ENCODE measurements at regions not wholly inside any gene's neighbourhood (a gene's known extent, or its start where the extent isn't known, plus 50 kb on each side); places are given as distances from the start of the nearest gene placed in this dataset.

DNA sequence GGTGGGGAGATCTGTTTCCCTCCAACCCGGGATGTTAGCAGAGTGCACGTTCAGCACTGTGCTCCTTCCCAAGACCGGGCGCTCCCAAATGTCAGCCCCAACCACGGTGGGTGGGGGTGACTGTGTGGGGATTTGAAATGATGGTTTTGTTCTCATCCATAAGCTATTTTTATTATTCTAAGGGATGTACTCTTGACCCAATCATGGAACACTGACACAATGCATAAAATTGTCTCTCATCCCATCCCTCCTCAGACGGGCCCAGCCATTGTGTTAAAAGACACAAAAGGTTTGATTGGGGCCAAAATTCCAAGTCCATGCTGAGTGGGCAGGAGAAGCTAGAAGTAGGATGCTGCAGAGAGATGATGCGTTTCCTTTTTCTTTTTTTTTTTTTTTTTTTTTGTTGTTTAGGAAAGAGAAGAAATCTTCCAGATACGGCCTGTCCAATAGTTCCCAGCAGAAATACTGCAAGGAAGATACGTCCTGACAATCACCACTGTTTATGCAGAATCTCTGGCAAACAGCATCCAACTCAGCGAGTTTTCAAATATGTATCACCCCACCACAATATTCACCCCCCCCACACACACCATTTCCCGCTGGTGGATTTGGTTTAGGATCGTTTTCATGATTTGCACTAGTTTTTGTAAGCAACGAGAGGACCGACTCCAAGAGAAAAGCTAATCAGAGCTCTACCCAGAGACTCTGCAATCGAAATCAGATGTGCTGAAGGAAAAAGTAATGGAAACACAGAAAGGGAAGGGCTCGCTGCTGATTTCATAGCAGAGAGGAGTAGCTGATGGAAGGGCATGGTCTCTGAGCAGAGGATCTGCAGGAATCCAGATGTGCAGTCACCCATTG is 163.5 kb upstream of the DYNLRB2 start:
- Mint-ChIP-seq H3K36me3 (ENCODE audit: insufficient read depth, unreplicated experiment) (no peaks in the 10 kb centered on the region), H3K27ac (ENCODE audit: low read depth, unreplicated experiment) (no peak overlapping the region), H3K27me3 (ENCODE audit: insufficient read depth, unreplicated experiment) (no peaks in the 10 kb centered on the region), H3K4me1 (ENCODE audit: insufficient read depth, unreplicated experiment) (peaks cover 6% of the 10 kb centered on the region), H3K4me3 (ENCODE audit: unreplicated experiment) (no peak overlapping the region), H3K9me3 (ENCODE audit: unreplicated experiment) (peaks cover 7% of the 10 kb centered on the region)
- intact Hi-C loops (cut with micrococcal nuclease): no loop called here
- TF ChIP-seq, protein P1, sequence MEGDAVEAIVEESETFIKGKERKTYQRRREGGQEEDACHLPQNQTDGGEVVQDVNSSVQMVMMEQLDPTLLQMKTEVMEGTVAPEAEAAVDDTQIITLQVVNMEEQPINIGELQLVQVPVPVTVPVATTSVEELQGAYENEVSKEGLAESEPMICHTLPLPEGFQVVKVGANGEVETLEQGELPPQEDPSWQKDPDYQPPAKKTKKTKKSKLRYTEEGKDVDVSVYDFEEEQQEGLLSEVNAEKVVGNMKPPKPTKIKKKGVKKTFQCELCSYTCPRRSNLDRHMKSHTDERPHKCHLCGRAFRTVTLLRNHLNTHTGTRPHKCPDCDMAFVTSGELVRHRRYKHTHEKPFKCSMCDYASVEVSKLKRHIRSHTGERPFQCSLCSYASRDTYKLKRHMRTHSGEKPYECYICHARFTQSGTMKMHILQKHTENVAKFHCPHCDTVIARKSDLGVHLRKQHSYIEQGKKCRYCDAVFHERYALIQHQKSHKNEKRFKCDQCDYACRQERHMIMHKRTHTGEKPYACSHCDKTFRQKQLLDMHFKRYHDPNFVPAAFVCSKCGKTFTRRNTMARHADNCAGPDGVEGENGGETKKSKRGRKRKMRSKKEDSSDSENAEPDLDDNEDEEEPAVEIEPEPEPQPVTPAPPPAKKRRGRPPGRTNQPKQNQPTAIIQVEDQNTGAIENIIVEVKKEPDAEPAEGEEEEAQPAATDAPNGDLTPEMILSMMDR (IDR thresholded peaks at IDR 0.05; ENCODE audit: unreplicated experiment): no peak
- no TSS peak for BruUV-seq (replicated peaks)
- ChIA-PET CTCF (no interaction called here), POLR2A (no interaction called here)
- DNase-seq (ENCODE audit: unreplicated experiment): no peak

- Mint-ChIP-seq H3K4me1 (ENCODE audit: insufficient read depth, unreplicated experiment) (peaks cover 6% of the 10 kb centered on the region), H3K4me3 (ENCODE audit: unreplicated experiment) (no peak overlapping the region), H3K27ac (ENCODE audit: low read depth, unreplicated experiment) (no peak overlapping the region), H3K27me3 (ENCODE audit: insufficient read depth, unreplicated experiment) (no peaks in the 10 kb centered on the region), H3K9me3 (ENCODE audit: unreplicated experiment) (peaks cover 7% of the 10 kb centered on the region), H3K36me3 (ENCODE audit: insufficient read depth, unreplicated experiment) (no peaks in the 10 kb centered on the region)
- BruUV-seq (replicated peaks): no TSS peak
- intact Hi-C loops (cut with micrococcal nuclease): no loop called here
- ChIA-PET POLR2A (interaction anchor here (0.6 kb wide), 1 partner anchor 1367 kb away, joined by 4 read pairs; no protein-coding TSS in a partner anchor), CTCF (no interaction called here)
- peak; percentile 27 for DNase-seq (ENCODE audit: unreplicated experiment)
- TF ChIP-seq, protein P1 (IDR thresholded peaks at IDR 0.05; ENCODE audit: unreplicated experiment): no peak
Measured at GRCh38 chr16:80375973-80376372, 164.8 kb upstream of the DYNLRB2 start.

GRCh38 chr16:80375513-80375912 is 165.3 kb upstream of the DYNLRB2 start:
- ChIA-PET POLR2A (interaction anchor here (0.6 kb wide), 1 partner anchor 1367 kb away, joined by 4 read pairs; no protein-coding TSS in a partner anchor), CTCF (no interaction called here)
- TF ChIP-seq, protein P1 (IDR thresholded peaks at IDR 0.05; ENCODE audit: unreplicated experiment): no peak
- intact Hi-C loops (cut with micrococcal nuclease): no loop called here
- peaks cover 6% of the 10 kb centered on the region for H3K4me1 Mint-ChIP-seq (ENCODE audit: insufficient read depth, unreplicated experiment)
- no TSS peak for BruUV-seq (replicated peaks)
- no peaks in the 10 kb centered on the region for H3K36me3 Mint-ChIP-seq (ENCODE audit: insufficient read depth, unreplicated experiment)
- H3K27me3 Mint-ChIP-seq (ENCODE audit: insufficient read depth, unreplicated experiment): no peaks in the 10 kb centered on the region
- no peak overlapping the region for H3K27ac Mint-ChIP-seq (ENCODE audit: low read depth, unreplicated experiment)
- DNase-seq (ENCODE audit: unreplicated experiment): no peak
- H3K9me3 Mint-ChIP-seq (ENCODE audit: unreplicated experiment): peaks cover 7% of the 10 kb centered on the region
- no peak overlapping the region for H3K4me3 Mint-ChIP-seq (ENCODE audit: unreplicated experiment)

- TF ChIP-seq, protein P1 (IDR thresholded peaks at IDR 0.05; ENCODE audit: unreplicated experiment): no peak
- Mint-ChIP-seq H3K27me3 (ENCODE audit: insufficient read depth, unreplicated experiment) (no peaks in the 10 kb centered on the region), H3K9me3 (ENCODE audit: unreplicated experiment) (peaks cover 7% of the 10 kb centered on the region), H3K4me1 (ENCODE audit: insufficient read depth, unreplicated experiment) (peaks cover 6% of the 10 kb centered on the region), H3K36me3 (ENCODE audit: insufficient read depth, unreplicated experiment) (no peaks in the 10 kb centered on the region), H3K4me3 (ENCODE audit: unreplicated experiment) (no peak overlapping the region), H3K27ac (ENCODE audit: low read depth, unreplicated experiment) (no peak overlapping the region)
- CTCF ChIA-PET: interaction anchor here (0.6 to 0.7 kb wide), 2 partner anchors 9 to 1738 kb away, joined by 3 to 4 read pairs; no protein-coding TSS in a partner anchor
- BruUV-seq (replicated peaks): no TSS peak
- intact Hi-C loops (cut with micrococcal nuclease): no loop called here
- POLR2A ChIA-PET: no interaction called here
- no peak for DNase-seq (ENCODE audit: unreplicated experiment)
Measured at GRCh38 chr16:80372341-80372740, 168.5 kb upstream of the DYNLRB2 start.

All from MCF 10A (cell line).